Osteoblast (primary cell): ENCODE measurements at regions not wholly inside any gene's neighbourhood (a gene's known extent, or its start where the extent isn't known, plus 50 kb on each side); places are given as distances from the start of the nearest gene placed in this dataset.
"Not testable (repeated sequence)": the region's sequence is repeated elsewhere in the genome, so short reads cannot be mapped to it uniquely, and the experiment has no call there.

Experiments used
- DNase-seq: peaks from one replicate; pipeline ENCODE4 v3.0.0; 2011; ENCODE audit warnings: low spot score, mixed read lengths; ENCODE audit not compliant: insufficient read length; ENCODE audit errors: missing footprints
- H2AFZ ChIP-seq: 2 replicates; pipeline ENCODE4 v1.6.0; 2011; ENCODE audit warnings: mild to moderate bottlenecking, low read length
- H3K27ac ChIP-seq: 2 replicates; pipeline ENCODE4 v1.5.1; 2011; ENCODE audit warnings: mild to moderate bottlenecking, low read depth, low read length, moderate library complexity
- H3K27me3 ChIP-seq: 2 replicates; pipeline ENCODE4 v1.6.0; 2012; ENCODE audit warnings: mild to moderate bottlenecking, control low read depth, inconsistent platforms, low read length, moderate library complexity; ENCODE audit not compliant: insufficient read depth
- H3K36me3 ChIP-seq: 2 replicates; pipeline ENCODE4 v1.5.1; 2011; ENCODE audit warnings: mild to moderate bottlenecking, low read length, control low read depth, moderate library complexity; ENCODE audit not compliant: insufficient read depth
- H3K4me1 ChIP-seq: 2 replicates; pipeline ENCODE4 v1.5.1; 2011; ENCODE audit warnings: mild to moderate bottlenecking, low read length, control low read depth, moderate library complexity; ENCODE audit not compliant: insufficient read depth
- H3K4me2 ChIP-seq: 2 replicates; pipeline ENCODE4 v1.6.0; 2011; ENCODE audit warnings: mild to moderate bottlenecking, low read length; ENCODE audit not compliant: insufficient read depth
- H3K4me3 ChIP-seq: fragments of 200-600 bp; sonication (generic); 3 replicates; pipeline ENCODE4 v1.5.1; 2012; ENCODE audit warnings: mild to moderate bottlenecking, low read length, inconsistent platforms; ENCODE audit not compliant: insufficient read depth
- H3K79me2 ChIP-seq: 2 replicates; pipeline ENCODE4 v1.6.0; 2012; ENCODE audit warnings: mild to moderate bottlenecking, low read length, control low read depth, inconsistent platforms; ENCODE audit not compliant: insufficient read depth
- H3K9me3 ChIP-seq: 2 replicates; pipeline ENCODE4 v1.5.1; 2011; ENCODE audit warnings: low read depth, low read length, control low read depth
- H4K20me1 ChIP-seq: 2 replicates; pipeline ENCODE4 v1.6.0; 2012; ENCODE audit warnings: mild to moderate bottlenecking, low read length, control low read depth; ENCODE audit not compliant: insufficient read depth
- CTCF ChIP-seq: IDR thresholded peaks from 2 replicates; pipeline ENCODE4 v1.5.1; 2011; ENCODE audit warnings: mild to moderate bottlenecking, low read depth, low read length, moderate library complexity; ENCODE audit errors: extremely low read depth

- Histone ChIP-seq H3K9me3 (no peaks in the 10 kb centered on the region), H3K79me2 (no peaks in the 10 kb centered on the region), H4K20me1 (no peaks in the 10 kb centered on the region), H3K27me3 (no peaks in the 10 kb centered on the region), H3K4me2 (no peak overlapping the region), H2AFZ (no peak overlapping the region), H3K27ac (no peak overlapping the region), H3K4me1 (no peaks in the 10 kb centered on the region), H3K4me3 (no peak overlapping the region), H3K36me3 (no peaks in the 10 kb centered on the region)
- no peak for DNase-seq
- no peak for TF ChIP-seq CTCF
These were observed 63.5 kb downstream of the SPATA31D1 start for GRCh38 chr9:82052081-82052480.

GRCh38 chr9:82054264-82055015 lies 65.9 kb downstream of the SPATA31D1 start:
- Histone ChIP-seq H4K20me1 (no peaks in the 10 kb centered on the region), H3K4me3 (no peak overlapping the region), H3K4me2 (no peak overlapping the region), H3K79me2 (no peaks in the 10 kb centered on the region), H3K4me1 (no peaks in the 10 kb centered on the region), H3K27ac (no peak overlapping the region), H3K27me3 (no peaks in the 10 kb centered on the region), H3K9me3 (no peaks in the 10 kb centered on the region), H3K36me3 (no peaks in the 10 kb centered on the region), H2AFZ (no peak overlapping the region)
- no peak for DNase-seq
- TF ChIP-seq CTCF = no peak

- H3K4me1 ChIP-seq = no peaks in the 10 kb centered on the region
- TF ChIP-seq CTCF = no peak
- no peaks in the 10 kb centered on the region for H3K27me3 ChIP-seq
- H3K9me3 ChIP-seq = no peaks in the 10 kb centered on the region
- H3K4me2 ChIP-seq = no peak overlapping the region
- no peaks in the 10 kb centered on the region for H3K36me3 ChIP-seq
- H3K27ac ChIP-seq = no peak overlapping the region
- H2AFZ ChIP-seq = no peak overlapping the region
- H3K4me3 ChIP-seq = no peak overlapping the region
- no peaks in the 10 kb centered on the region for H4K20me1 ChIP-seq
- no peak for DNase-seq
- H3K79me2 ChIP-seq = no peaks in the 10 kb centered on the region
These were observed 69.2 kb downstream of the SPATA31D1 start for GRCh38 chr9:82057805-82058204.

GRCh38 chr9:82061801-82062200 lies 73.2 kb downstream of the SPATA31D1 start:
- not testable (repeated sequence) for H3K4me1 ChIP-seq, H3K79me2 ChIP-seq, DNase-seq

More at GRCh38 chr9:82061801-82062200, 73.2 kb downstream of the SPATA31D1 start:
- not testable (repeated sequence) for H4K20me1 ChIP-seq, H3K9me3 ChIP-seq, H3K27me3 ChIP-seq, H3K27ac ChIP-seq, H3K36me3 ChIP-seq, H2AFZ ChIP-seq, H3K4me2 ChIP-seq, H3K4me3 ChIP-seq
